H1 (cell line): ENCODE measurements at regions not wholly inside any gene's neighbourhood (a gene's known extent, or its start where the extent isn't known, plus 50 kb on each side); places are given as distances from the start of the nearest gene placed in this dataset.

Source experiments
- ASH2L ChIP-seq: fragments of 200-600, 300-600 bp; sonication (generic); IDR thresholded peaks from one replicate; pipeline ENCODE4 v1.7.1; 2017; ENCODE audit warnings: low read length
- BCL11A ChIP-seq, 2 experiments: IDR thresholded peaks; one replicate each; pipeline ENCODE4 v1.6.1; 2011; ENCODE audit warnings: low read depth in 2 of 2, low read length in 2 of 2, mild to moderate bottlenecking in 2 of 2
- EP300 ChIP-seq, 2 experiments: IDR thresholded peaks; 1 replicate in 1 of 2; 2 replicates in 1 of 2; pipeline ENCODE4 v1.6.1; 2011 to 2012; ENCODE audit warnings: low read depth in 2 of 2, low read length in 2 of 2, mild to moderate bottlenecking in 2 of 2, borderline replicate concordance in 1 of 2, inconsistent platforms in 1 of 2, moderate library complexity in 1 of 2
- HDAC6 ChIP-seq: IDR thresholded peaks from one replicate; pipeline ENCODE4 v1.7.1; 2012; ENCODE audit warnings: low read depth, mild to moderate bottlenecking, inconsistent platforms, low read length, moderate library complexity
- MAFK ChIP-seq: IDR thresholded peaks from 2 replicates; pipeline ENCODE4 v1.6.1; 2012; ENCODE audit warnings: low read depth, mild to moderate bottlenecking, improper control_type of control experiment, low read length
- SIX5 ChIP-seq: IDR thresholded peaks from 2 replicates; pipeline ENCODE4 v1.6.1; 2011; ENCODE audit warnings: mild to moderate bottlenecking, low read depth, low read length

DNA sequence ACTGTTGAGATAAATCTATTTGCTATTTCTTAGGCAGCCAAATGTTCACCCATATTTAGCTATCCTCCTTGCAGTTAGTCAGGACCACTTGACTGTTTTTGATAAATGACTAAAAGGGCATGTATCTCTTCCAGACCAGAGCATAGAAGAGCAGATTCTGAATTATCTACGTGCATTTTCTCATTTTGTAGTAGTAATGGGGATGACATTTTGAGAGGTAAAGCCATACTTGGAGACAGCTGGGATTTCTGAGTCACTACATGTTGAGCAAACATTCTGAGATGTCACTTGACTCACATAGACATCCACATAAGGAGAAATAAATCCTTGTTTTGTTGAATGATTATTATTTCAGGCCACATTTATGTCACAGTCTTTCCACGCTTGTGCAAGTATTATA lies 297.6 kb downstream of the CDH10 start (continued):
- TF ChIP-seq HDAC6 (no peak), BCL11A (IDR thresholded peaks at IDR 0.05; ENCODE audit: low read depth in 2 of 2, low read length in 2 of 2) (no peak), MAFK (no peak), EP300 (IDR thresholded peaks at IDR 0.05; ENCODE audit: borderline replicate concordance in 1 of 2, low read depth in 2 of 2, low read length in 2 of 2) (no peak), SIX5 (no peak), ASH2L (no peak)
